ENCODE measurements at regions not wholly inside any gene's neighbourhood (a gene's known extent, or its start where the extent isn't known, plus 50 kb on each side); places are given as distances from the start of the nearest gene placed in this dataset.

DNA sequence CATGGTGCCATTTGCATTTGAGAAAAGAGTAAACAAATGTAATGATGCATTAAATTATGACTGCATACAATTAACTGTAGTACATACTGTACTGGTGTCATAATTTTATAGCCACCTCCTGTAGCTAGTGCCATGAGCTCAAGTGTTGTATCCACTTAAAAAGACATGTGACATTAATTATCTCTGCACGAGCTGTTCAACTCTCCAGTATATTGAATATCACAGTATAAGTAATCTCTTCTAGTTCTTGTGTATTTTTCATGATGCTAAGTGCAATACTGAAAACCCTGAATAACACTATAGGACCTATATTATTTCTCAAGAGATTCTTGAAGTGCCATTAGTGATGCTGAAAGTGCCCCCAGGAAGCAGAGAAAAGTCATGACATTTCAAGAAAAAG lies 387.3 kb downstream of the PCDH17 start:
- TF ChIP-seq MYNN (tag by site-specific recombination; IDR thresholded peaks at IDR 0.05; ENCODE audit: borderline replicate concordance) (no peak), ZNF521 (tag by site-specific recombination; IDR thresholded peaks at IDR 0.05) (no peak), ZNF138 (tag by site-specific recombination; IDR thresholded peaks at IDR 0.05; ENCODE audit: borderline replicate concordance) (no peak), KLF9 (tag by site-specific recombination; IDR thresholded peaks at IDR 0.05; ENCODE audit: low read depth) (no peak), ZIC2 (tag by site-specific recombination; IDR thresholded peaks at IDR 0.05) (no peak), ZNF416 (tag by site-specific recombination; IDR thresholded peaks at IDR 0.05) (no peak), KLF10 (tag by site-specific recombination; IDR thresholded peaks at IDR 0.05) (no peak)
- TF ChIP-seq, protein P1, sequence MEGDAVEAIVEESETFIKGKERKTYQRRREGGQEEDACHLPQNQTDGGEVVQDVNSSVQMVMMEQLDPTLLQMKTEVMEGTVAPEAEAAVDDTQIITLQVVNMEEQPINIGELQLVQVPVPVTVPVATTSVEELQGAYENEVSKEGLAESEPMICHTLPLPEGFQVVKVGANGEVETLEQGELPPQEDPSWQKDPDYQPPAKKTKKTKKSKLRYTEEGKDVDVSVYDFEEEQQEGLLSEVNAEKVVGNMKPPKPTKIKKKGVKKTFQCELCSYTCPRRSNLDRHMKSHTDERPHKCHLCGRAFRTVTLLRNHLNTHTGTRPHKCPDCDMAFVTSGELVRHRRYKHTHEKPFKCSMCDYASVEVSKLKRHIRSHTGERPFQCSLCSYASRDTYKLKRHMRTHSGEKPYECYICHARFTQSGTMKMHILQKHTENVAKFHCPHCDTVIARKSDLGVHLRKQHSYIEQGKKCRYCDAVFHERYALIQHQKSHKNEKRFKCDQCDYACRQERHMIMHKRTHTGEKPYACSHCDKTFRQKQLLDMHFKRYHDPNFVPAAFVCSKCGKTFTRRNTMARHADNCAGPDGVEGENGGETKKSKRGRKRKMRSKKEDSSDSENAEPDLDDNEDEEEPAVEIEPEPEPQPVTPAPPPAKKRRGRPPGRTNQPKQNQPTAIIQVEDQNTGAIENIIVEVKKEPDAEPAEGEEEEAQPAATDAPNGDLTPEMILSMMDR (tag by site-specific recombination; IDR thresholded peaks at IDR 0.05), result no peak
- TF ChIP-seq, protein P2, sequence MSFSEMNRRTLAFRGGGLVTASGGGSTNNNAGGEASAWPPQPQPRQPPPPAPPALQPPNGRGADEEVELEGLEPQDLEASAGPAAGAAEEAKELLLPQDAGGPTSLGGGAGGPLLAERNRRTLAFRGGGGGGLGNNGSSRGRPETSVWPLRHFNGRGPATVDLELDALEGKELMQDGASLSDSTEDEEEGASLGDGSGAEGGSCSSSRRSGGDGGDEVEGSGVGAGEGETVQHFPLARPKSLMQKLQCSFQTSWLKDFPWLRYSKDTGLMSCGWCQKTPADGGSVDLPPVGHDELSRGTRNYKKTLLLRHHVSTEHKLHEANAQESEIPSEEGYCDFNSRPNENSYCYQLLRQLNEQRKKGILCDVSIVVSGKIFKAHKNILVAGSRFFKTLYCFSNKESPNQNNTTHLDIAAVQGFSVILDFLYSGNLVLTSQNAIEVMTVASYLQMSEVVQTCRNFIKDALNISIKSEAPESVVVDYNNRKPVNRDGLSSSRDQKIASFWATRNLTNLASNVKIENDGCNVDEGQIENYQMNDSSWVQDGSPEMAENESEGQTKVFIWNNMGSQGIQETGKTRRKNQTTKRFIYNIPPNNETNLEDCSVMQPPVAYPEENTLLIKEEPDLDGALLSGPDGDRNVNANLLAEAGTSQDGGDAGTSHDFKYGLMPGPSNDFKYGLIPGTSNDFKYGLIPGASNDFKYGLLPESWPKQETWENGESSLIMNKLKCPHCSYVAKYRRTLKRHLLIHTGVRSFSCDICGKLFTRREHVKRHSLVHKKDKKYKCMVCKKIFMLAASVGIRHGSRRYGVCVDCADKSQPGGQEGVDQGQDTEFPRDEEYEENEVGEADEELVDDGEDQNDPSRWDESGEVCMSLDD (tag by site-specific recombination; IDR thresholded peaks at IDR 0.05), result no peak
- TF ChIP-seq, protein P3, sequence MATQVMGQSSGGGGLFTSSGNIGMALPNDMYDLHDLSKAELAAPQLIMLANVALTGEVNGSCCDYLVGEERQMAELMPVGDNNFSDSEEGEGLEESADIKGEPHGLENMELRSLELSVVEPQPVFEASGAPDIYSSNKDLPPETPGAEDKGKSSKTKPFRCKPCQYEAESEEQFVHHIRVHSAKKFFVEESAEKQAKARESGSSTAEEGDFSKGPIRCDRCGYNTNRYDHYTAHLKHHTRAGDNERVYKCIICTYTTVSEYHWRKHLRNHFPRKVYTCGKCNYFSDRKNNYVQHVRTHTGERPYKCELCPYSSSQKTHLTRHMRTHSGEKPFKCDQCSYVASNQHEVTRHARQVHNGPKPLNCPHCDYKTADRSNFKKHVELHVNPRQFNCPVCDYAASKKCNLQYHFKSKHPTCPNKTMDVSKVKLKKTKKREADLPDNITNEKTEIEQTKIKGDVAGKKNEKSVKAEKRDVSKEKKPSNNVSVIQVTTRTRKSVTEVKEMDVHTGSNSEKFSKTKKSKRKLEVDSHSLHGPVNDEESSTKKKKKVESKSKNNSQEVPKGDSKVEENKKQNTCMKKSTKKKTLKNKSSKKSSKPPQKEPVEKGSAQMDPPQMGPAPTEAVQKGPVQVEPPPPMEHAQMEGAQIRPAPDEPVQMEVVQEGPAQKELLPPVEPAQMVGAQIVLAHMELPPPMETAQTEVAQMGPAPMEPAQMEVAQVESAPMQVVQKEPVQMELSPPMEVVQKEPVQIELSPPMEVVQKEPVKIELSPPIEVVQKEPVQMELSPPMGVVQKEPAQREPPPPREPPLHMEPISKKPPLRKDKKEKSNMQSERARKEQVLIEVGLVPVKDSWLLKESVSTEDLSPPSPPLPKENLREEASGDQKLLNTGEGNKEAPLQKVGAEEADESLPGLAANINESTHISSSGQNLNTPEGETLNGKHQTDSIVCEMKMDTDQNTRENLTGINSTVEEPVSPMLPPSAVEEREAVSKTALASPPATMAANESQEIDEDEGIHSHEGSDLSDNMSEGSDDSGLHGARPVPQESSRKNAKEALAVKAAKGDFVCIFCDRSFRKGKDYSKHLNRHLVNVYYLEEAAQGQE (tag by site-specific recombination; IDR thresholded peaks at IDR 0.05), result no peak

Data from HEK293 (cell line).